Head of caudate nucleus (tissue), 42 donors: ENCODE measurements at regions not wholly inside any gene's neighbourhood (a gene's known extent, or its start where the extent isn't known, plus 50 kb on each side); places are given as distances from the start of the nearest gene placed in this dataset.
A peak's percentile ranks its signal among the peaks of the same experiment; 100 is the strongest.
"Not testable (repeated sequence)": the region's sequence is repeated elsewhere in the genome, so short reads cannot be mapped to it uniquely, and the experiment has no call there.

Experiments
- DNase-seq, 42 donors: peaks; one replicate each; pipeline versions ENCODE4 v3.0.0 to v3.0.0-alpha.2; 2020 to 2021; ENCODE audit warnings: mixed read lengths in 7 of 42
- intact Hi-C: fragments of 100-400 bp; cut with DNase I; formaldehyde crosslinking; loops from one replicate; pipeline ENCODE4 v1.15.0; 2022

GRCh38 chr13:55788548-55788947 lies 1352.2 kb upstream of the PRR20A start:
- no peak for DNase-seq
- intact Hi-C loops, result no loop called here

- no peak for DNase-seq
Measured at GRCh38 chr13:55792544-55793193, 1348.0 kb upstream of the PRR20A start.

GRCh38 chr13:55815458-55816033 lies 1325.2 kb upstream of the PRR20A start:
- no peak for DNase-seq
- intact Hi-C loops, result no loop called here

More at GRCh38 chr13:55792544-55793193, 1348.0 kb upstream of the PRR20A start:
- intact Hi-C loops, result no loop called here

GRCh38 chr13:55816976-55817601 lies 1323.6 kb upstream of the PRR20A start:
- DNase-seq, result no peak
- intact Hi-C loops, result no loop called here

- intact Hi-C loops, result no loop called here
- no peak for DNase-seq
Measured at GRCh38 chr13:55820817-55821216, 1319.9 kb upstream of the PRR20A start.

GRCh38 chr13:55869648-55870047 lies 1271.1 kb upstream of the PRR20A start:
- intact Hi-C loops, result no loop called here
- DNase-seq, result no peak

GRCh38 chr13:55887561-55887960 lies 1253.2 kb upstream of the PRR20A start:
- intact Hi-C loops, result no loop called here
- DNase-seq, result no peak

- intact Hi-C loops, result no loop called here
- DNase-seq, result peak in 2 of 42 donors; percentile 8 to 12
Measured at GRCh38 chr13:55893540-55893939, 1247.2 kb upstream of the PRR20A start.

- intact Hi-C loops, result no loop called here
- DNase-seq, result no peak
Measured at GRCh38 chr13:55937180-55937579, 1203.5 kb upstream of the PRR20A start.

- DNase-seq, result no peak
- intact Hi-C loops, result no loop called here
Measured at GRCh38 chr13:55948175-55948574, 1192.5 kb upstream of the PRR20A start.

GRCh38 chr13:55963934-55964333 lies 1176.8 kb upstream of the PRR20A start:
- intact Hi-C loops, result no loop called here
- no peak for DNase-seq

GRCh38 chr13:55967055-55967454 lies 1173.7 kb upstream of the PRR20A start:
- intact Hi-C loops, result no loop called here
- DNase-seq, result no peak

GRCh38 chr13:55977436-55977835 lies 1163.3 kb upstream of the PRR20A start:
- no peak for DNase-seq
- intact Hi-C loops, result no loop called here

- intact Hi-C loops, result no loop called here
- no peak for DNase-seq
Measured at GRCh38 chr13:55981381-55981780, 1159.3 kb upstream of the PRR20A start.

GRCh38 chr13:55984026-55984425 lies 1156.7 kb upstream of the PRR20A start:
- intact Hi-C loops, DNase-seq: not testable (repeated sequence)

- no peak for DNase-seq
- intact Hi-C loops, result no loop called here
Measured at GRCh38 chr13:55990631-55991030, 1150.1 kb upstream of the PRR20A start.

GRCh38 chr13:55991666-55992065 lies 1149.1 kb upstream of the PRR20A start:
- intact Hi-C loops, result no loop called here
- no peak for DNase-seq

- no peak for DNase-seq
- intact Hi-C loops, result no loop called here
Measured at GRCh38 chr13:55992145-55992544, 1148.6 kb upstream of the PRR20A start.

- intact Hi-C loops, result no loop called here
- no peak for DNase-seq
Measured at GRCh38 chr13:55999709-56000108, 1141.0 kb upstream of the PRR20A start.

GRCh38 chr13:56009418-56009817 lies 1131.3 kb upstream of the PRR20A start:
- DNase-seq, result no peak
- intact Hi-C loops, result no loop called here

- no peak for DNase-seq
- intact Hi-C loops, result no loop called here
Measured at GRCh38 chr13:56012644-56013043, 1128.1 kb upstream of the PRR20A start.
